HG03469 (cell line): ENCODE measurements at regions not wholly inside any gene's neighbourhood (a gene's known extent, or its start where the extent isn't known, plus 50 kb on each side); places are given as distances from the start of the nearest gene placed in this dataset.

ENCODE experiments used
- ATAC-seq: cut with Tn5 transposase; IDR thresholded peaks from one replicate; pipeline ENCODE4 v1.9.1; 2021; ENCODE audit warnings: mild to moderate bottlenecking, moderate library complexity, moderate number of reproducible peaks; ENCODE audit not compliant: unreplicated experiment

DNA sequence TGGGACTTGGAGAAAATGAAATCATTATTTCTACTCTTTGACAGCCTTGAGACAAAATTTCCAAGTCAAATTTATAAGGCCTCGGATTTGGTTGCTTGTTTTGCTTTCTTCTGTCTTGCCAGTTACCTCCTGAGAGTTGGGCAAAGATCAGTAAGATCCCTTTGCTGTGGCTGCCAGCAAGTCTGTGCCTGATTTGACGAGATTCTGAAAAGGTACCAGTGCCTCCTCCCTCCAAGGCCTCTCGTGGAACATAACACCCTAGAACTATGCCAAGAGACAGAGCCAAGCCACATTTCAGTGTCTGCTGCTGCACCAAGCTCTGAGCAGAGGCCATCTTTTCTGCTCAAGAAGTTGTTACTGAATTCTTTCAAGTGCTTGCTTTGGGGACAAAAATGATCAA is 61.0 kb downstream of the GTPBP8 start:
- ATAC-seq = no peak

DNA sequence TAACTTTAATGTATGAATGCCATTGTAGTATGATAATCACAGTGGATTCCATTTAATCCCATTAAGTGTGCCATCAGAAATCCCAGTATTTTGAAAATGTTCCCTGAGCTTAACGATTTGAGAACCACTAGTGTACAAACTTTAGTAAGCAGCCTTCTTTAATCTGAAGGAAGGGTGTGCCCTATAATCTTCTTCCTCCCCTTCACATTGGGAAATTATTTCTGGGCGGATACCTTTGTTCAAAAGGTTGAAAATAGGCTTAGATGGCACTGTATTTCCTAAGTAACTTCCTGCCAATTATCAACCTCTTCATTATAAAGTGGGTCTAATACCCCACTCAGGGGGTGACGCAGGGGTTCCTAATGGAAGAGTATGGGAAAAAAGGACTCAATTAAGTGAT is 62.4 kb downstream of the GTPBP8 start:
- ATAC-seq = no peak

DNA sequence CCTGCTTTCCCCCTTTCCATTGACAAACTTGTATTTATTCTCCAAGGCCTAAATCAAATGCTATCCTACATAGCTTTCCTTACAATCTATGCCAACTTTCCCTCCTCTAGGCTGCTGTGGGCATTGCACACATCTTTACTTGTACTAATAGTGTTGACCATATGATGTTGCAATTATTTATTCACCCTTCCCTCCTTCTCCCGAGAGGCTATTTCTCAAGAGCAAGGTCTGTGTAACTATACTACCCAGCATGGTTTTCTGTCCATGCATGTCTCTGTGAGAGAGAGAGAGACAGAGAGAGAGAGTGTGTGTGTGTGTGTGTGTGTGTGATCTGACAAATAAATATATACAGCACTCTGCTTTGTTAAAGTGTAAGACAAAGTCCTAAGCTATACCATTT is 63.8 kb downstream of the GTPBP8 start:
- no peak for ATAC-seq

- ATAC-seq = no peak
These were observed 64.4 kb downstream of the GTPBP8 start for GRCh38 chr3:113055201-113055600.

DNA sequence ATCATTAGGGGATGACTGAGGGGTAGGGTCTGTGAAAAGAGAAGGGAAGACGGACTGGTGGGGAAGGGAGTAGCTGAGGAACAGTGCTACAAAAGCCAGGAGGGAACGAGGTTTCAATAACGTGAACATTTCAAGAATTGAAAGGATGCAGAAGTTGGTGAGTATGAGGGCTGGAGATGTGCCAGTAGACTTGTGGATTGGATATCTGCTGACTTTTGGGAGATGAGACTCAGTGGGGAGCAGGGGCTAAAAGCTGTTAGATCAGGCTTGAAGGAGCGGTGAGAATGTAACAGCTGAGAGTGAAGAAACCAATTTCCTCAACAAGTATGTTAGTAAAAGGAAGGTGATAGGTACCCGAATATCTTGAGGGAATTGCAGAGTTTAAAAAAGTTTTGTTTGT is 65.2 kb downstream of the GTPBP8 start:
- ATAC-seq = no peak

- ATAC-seq = peak; percentile 81
These were observed 66.3 kb downstream of the GTPBP8 start for GRCh38 chr3:113057117-113057516.

- ATAC-seq = no peak
These were observed 67.4 kb downstream of the GTPBP8 start for GRCh38 chr3:113058188-113058587.

- ATAC-seq = no peak
These were observed 71.9 kb downstream of the GTPBP8 start for GRCh38 chr3:113062705-113063104.

DNA sequence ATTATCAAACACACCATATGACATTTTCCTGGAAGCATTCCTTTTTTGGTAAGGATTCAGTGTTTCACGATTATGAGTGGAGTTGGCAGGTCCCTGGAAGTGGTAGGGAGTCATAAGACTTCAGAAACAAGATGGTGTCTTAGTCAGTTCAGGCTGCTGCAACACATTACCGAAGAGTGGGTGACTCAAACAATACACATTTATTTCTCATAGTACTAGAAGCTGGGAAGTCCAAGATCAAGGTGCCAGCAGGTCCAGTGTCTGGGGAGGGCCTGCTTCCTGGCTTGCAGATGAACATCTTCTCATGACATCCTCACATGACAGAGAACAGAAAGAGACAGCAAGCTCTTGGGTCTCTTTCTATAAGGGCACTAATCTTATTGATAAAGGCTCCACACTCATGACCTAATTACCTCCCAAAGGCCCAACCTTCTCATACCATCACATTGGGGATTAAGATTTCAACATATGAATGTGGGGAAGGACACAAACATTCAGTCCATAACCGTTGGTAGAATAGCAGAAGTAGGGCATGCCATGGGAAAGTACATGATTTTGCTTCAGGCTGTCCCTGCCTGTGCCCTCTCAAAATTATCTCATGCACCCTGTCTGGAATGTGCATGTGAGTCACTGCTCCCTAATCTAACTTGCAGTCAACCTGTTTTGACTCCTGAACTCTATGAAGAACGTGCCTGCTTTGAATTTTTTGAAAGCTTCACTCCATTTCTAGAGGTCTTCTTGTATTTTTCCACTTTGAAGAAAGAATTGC is 72.5 kb downstream of the GTPBP8 start:
- ATAC-seq = no peak

DNA sequence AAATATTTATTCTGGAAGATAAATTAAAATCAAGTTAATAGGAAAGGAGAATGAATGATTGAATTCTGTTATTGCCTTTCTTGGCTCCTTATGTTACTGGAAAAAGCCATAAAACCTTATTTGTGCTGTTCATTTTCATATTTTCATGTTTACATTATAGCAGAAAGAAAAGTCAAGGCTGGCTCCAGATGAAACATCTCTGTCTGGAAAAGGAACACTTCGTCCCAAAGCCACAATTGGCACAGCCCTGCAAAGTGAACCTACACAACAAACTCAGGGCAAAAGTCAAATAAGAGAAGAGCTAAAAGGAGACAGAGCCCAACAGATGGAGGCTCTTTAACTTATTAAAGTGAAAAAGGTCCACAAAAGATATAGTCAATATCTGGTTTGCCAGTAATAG is 73.4 kb downstream of the GTPBP8 start:
- ATAC-seq = no peak

DNA sequence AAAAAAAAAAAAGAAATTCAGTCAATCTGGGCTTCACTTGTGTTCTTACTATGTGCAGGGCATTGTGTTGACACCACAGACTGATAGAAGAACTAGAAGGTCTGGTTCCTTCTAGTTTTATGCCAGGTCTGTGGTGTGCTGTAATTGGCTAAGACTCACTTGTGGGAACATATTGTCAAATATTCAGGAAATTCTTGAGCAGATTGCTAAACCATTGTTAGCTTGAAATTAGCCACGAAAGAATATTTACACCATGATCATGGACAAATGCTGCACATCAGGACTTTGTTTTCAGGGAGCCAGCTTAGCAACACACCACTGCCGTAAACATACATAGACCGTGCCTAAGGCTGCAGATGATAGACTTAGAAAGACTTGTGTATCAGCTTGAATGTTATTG is 74.6 kb downstream of the GTPBP8 start:
- ATAC-seq = no peak

GRCh38 chr3:113070072-113070640 is 79.4 kb downstream of the GTPBP8 start:
- ATAC-seq = no peak

DNA sequence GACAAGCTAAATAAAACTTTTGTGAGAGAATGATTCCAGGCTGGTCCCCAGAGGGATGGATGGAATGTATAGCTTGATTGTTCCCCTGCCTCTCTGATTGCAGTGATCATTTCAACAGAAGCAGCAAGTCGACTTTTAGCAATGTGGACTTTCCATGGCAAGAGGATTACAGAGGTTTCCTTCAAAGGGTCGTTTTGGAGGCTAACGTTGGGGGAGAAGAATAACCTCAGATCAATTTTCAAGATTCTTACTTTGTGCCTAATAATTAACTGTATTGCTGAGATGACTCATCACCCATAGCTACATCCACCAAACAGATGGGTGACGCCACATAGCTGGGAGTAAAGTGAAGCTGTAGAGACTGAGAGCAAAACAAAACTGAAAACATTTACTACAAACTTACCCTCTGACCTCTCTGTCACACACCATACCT is 79.9 kb downstream of the GTPBP8 start:
- peak; percentile 75 for ATAC-seq

DNA sequence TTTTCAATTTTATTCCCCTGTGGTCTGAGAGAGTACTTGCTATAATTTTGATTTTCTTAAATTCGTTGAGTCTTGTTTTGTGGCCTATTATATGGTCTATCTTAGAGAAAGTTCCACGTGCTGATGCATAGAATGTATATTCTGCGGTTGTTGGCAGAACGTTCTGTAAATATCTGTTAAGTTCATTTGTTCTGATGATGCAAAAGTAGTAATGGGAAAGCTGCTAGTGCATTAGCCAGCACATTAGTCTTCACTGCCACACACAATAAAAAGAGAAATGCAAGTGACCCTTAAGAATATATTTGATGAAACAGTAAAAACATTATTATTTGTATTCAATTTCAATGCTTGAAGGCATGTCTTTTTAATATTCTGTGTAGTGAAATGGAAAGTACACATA is 84.8 kb downstream of the GTPBP8 start:
- no peak for ATAC-seq

DNA sequence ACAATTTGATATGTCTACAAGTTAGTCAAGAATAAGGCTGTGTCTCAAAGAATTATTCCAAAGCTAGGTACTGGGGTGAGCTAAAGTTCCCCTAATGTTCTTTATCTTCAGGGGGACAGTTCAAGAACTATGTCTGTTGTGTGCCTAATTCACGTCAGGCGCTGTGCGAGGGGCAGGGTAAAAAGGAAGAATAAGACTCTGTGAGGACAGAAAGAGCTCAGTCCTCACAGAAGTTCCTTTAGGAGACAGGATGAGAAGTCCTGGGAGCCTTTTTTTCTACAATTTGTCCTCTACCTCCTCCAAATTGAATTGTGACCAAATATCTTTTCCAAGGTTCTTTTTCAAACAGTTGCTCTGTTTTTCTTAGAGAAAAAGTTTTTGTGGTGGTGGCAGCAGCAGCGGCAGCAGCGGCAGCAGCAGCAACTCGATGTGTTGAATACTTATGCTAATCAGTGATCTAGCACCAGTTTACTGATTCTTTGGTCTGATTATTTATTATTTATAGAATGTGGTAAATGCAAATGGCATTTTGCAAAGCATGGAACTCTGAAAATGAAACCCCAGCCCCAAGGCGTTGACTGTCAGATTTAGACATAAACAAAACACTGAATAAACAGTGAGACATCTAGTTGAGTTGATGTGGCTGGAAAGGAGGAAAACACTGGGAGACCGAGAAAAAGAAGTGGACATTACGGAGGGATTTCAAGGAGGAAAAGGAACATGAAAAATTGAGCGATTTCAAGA is 88.6 kb downstream of the GTPBP8 start:
- ATAC-seq = no peak

DNA sequence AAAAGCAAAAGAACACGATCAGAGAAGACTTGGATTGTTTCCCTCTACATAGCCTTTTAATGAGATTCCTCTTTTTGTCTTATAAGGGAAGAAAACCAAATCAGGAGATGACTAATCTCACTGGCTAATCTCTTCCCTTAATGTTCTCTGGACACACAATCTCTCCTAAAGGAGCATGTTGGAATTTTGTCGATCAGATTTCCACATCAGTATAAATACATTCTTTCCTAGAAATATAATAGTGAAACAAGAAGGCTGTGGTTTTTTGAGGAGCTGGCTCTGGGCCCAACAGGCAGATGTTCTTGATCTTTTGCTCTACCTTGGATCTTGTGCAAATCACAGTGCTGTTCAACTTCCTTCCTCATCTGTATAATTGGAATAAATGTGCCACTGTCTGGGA is 94.0 kb downstream of the GTPBP8 start:
- ATAC-seq = no peak

DNA sequence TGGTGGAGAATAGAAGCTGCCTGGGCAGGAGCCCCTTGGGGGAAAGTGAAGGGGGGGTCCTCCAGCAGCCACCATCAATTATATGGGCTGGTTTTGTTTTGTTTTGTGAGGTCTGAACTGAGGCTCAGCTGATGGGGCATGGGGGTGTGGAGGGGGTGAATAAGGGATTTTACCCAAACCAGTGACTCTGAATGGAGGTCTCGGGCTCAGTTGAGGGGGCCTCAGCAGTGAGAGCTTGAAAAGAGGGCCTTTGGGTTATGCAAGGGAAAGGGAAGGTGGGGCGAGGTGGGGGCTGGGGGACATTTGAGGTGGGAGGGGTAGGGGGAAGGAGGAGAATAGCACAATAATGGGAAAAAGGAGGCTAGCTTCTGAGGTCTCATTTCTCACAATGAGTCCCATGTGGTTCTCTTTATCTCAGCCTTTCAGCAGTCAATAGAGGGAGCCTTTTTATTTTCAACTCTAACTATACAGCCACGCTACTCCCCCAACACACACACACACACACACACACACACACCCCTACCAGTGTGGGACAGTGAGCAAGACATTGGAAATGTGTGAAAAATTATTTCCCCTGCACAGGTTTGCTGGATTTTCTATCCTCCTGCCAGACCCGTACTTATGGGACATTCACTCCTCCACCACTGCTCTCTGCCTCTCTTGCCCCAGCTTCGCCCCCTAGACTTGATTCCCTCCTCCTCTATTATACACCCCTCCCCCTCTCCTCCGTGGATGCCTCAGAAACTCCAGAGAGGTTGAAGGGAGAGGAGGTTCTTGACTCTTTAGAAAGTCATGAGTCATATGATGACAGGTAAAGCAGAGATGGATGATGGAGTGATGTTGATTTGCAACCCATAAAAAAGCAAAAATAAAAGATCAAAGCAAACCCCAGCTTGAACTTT is 96.0 kb downstream of the GTPBP8 start:
- ATAC-seq = no peak

DNA sequence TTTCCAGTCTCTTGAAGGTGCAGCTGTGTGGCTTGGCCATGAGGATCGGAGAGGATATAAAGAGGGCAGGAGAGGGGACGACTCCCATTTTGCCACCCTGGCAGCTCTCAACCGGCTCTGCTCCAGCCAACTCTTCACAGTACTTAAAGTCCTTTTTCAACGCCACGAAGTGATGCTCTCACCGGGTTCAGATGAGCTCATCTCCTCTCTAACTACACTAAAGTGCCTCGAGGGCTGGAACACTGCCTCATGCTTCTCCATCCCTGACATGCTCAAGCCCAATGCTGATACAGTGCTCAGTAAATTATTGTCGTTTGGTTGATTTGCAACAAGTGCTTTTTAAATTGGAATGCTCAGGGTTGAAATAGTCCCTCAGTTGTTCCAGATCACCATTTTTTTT is 97.8 kb downstream of the GTPBP8 start:
- no peak for ATAC-seq

DNA sequence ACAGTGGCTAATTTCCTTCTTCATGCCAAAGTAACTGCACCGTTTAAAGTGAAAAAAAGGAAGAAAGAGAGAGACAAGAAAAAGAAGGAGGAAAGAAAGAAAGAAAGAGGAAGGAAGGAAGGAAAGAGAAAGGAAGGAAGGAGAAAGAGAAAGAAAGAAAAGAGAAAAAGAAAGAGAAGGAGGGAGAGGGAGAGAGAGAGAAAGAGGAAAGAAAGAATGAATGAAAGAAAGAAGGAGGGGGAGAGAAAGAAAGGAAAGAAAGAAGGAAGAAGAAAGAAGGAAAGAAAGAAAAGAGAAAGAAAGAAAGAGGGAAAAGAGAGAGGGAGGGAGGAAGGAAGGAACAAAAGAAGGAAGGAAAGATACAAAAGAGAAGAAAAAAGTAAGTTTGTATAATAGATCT is 100.6 kb downstream of the GTPBP8 start:
- no peak for ATAC-seq

DNA sequence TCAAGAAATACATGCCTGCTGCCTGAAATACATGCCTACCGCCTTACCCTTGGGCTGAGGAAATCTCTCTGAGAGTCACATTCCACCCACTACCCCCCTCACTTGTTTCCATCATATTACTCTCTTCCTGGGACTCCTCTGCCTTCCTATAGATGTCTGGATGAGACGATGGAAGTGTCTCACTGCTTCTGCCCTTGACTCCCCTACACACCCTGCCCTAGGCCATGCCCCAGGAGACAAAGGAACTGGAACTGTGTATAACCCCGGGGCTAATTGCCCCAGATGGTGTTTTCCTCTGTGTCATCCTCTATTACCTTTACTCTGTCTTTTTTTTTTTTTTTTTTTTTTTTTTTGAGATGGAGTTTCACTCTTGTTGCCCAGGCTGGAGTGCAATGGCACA is 102.0 kb downstream of the GTPBP8 start:
- no peak for ATAC-seq
